Mesothelial cell of epicardium (in vitro differentiated cells): ENCODE measurements at regions not wholly inside any gene's neighbourhood (a gene's known extent, or its start where the extent isn't known, plus 50 kb on each side); places are given as distances from the start of the nearest gene placed in this dataset.
"Not testable (repeated sequence)": the region's sequence is repeated elsewhere in the genome, so short reads cannot be mapped to it uniquely, and the experiment has no call there.

ENCODE experiments used
- DNase-seq, 2 experiments: peaks; one replicate each; pipeline ENCODE4 v3.0.0; 2021; ENCODE audit warnings: low spot score in 2 of 2; ENCODE audit not compliant: unreplicated experiment in 2 of 2
- H3K27ac Mint-ChIP-seq: 2 replicates; pipeline ENCODE4 v1.8.0; 2021; ENCODE audit warnings: mixed read lengths
- H3K27me3 Mint-ChIP-seq: 2 replicates; pipeline ENCODE4 v1.8.0; 2021; ENCODE audit warnings: low read depth, mixed read lengths
- H3K36me3 Mint-ChIP-seq: 2 replicates; pipeline ENCODE4 v1.8.0; 2021; ENCODE audit warnings: mixed read lengths
- H3K4me1 Mint-ChIP-seq: 2 replicates; pipeline ENCODE4 v1.8.0; 2021; ENCODE audit warnings: mixed read lengths
- H3K4me3 Mint-ChIP-seq: 2 replicates; pipeline ENCODE4 v1.8.0; 2021; ENCODE audit warnings: mild to moderate bottlenecking, moderate library complexity, mixed read lengths
- H3K9me3 Mint-ChIP-seq: 2 replicates; pipeline ENCODE4 v1.8.0; 2021; ENCODE audit warnings: mixed read lengths
- CTCF ChIP-seq: fragments of 200-600 bp; sonication (generic); IDR thresholded peaks from one replicate; pipeline ENCODE4 v1.5.0; 2021; ENCODE audit warnings: antibody characterized with exemption; ENCODE audit not compliant: unreplicated experiment

DNA sequence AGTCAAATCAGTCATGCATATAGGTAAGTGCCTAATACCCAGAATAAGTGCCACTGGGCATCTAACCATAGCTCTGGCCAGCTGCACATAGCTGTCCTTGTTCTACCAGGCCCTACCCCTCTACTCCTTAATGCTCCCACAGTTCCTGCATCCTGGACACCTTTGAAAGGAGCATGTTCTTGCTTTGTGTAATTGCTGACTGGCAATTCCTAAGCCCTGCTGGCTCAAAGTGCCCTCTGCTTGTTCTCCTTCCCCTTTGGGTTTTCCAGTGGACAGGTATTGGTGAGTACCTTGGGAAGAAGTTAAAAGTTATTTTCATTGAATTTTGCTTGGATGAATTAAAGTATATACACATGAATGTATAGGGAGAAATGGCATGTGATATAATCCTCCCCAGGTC, 516.4 kb downstream of the ETNK1 start:
- H3K36me3 Mint-ChIP-seq = peaks cover 7% of the 10 kb centered on the region
- no peak overlapping the region for H3K4me3 Mint-ChIP-seq

DNA sequence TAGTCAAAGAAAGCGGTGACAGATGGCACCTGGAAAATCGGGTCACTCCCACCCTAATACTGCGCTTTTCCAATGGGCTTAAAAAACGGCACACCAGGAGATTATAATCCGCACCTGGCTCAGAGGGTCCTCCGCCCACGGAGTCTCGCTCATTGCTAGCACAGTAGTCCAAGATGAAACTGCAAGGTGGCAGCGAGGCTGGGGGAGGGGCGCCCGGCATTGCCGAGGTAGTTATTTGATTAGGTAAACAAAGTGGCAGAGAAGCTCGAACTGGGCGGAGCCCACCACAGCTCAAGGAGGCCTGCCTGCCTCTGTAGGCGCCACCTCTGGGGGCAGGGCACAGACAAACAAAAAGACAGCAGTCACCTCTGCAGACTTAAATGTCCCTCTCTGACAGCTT, 521.1 kb downstream of the ETNK1 start:
- H3K27me3 Mint-ChIP-seq, H3K27ac Mint-ChIP-seq, H3K36me3 Mint-ChIP-seq: not testable (repeated sequence)

More for the DNA sequence above, 516.4 kb downstream of the ETNK1 start:
- Mint-ChIP-seq H3K4me1 (peaks cover 7% of the 10 kb centered on the region), H3K9me3 (peaks cover 24% of the 10 kb centered on the region), H3K27me3 (no peaks in the 10 kb centered on the region), H3K27ac (no peak overlapping the region)
- no peak for DNase-seq
- TF ChIP-seq CTCF = no peak

GRCh38 chr12:23168459-23168858, 543.5 kb downstream of the ETNK1 start:
- no peaks in the 10 kb centered on the region for H3K4me1 Mint-ChIP-seq
- no peaks in the 10 kb centered on the region for H3K27me3 Mint-ChIP-seq
- no peak overlapping the region for H3K4me3 Mint-ChIP-seq
- TF ChIP-seq CTCF = no peak
- H3K27ac Mint-ChIP-seq = no peak overlapping the region
- no peaks in the 10 kb centered on the region for H3K36me3 Mint-ChIP-seq
- no peak for DNase-seq
- H3K9me3 Mint-ChIP-seq = peaks cover 21% of the 10 kb centered on the region

More for the DNA sequence above, 521.1 kb downstream of the ETNK1 start:
- H3K4me3 Mint-ChIP-seq, H3K4me1 Mint-ChIP-seq, DNase-seq: not testable (repeated sequence)
- H3K9me3 Mint-ChIP-seq = peaks cover 42% of the 10 kb centered on the region

DNA sequence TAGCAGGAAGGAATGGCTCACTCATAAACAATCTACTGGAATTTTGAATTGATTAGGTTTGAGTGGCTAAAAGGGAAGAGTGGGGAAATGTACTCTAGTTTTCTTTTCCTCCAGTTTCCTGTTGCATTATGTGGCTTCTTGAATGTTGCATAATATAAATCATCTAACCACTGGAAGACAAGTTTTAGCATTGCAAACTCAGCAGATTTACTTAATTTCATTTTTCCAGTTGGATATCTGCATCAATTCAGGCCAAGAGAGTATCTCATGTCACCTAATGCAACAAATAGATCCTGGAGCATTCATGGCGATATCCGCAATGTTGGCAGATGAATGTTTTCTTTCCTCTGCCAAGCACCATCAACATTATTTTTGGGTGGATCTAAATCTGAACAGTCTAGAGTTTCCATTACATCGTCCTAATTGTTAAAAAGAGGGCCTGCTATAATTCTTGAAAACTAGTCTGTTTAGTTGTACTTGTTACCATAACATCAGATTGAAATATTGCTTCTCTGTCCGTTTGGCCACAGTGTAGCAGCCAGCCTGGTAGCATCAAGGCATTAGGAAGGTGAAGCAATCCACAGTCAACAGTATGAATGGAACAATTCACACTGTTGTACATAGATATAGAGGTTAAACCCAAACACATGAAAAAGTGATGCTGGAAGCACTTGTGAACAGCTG, 544.2 kb downstream of the ETNK1 start:
- H3K4me3 Mint-ChIP-seq = no peak overlapping the region
- no peak for TF ChIP-seq CTCF
- peaks cover 28% of the 10 kb centered on the region for H3K9me3 Mint-ChIP-seq
- H3K36me3 Mint-ChIP-seq = no peaks in the 10 kb centered on the region
- no peak for DNase-seq
- no peak overlapping the region for H3K27ac Mint-ChIP-seq
- no peaks in the 10 kb centered on the region for H3K4me1 Mint-ChIP-seq
- H3K27me3 Mint-ChIP-seq = no peaks in the 10 kb centered on the region

DNA sequence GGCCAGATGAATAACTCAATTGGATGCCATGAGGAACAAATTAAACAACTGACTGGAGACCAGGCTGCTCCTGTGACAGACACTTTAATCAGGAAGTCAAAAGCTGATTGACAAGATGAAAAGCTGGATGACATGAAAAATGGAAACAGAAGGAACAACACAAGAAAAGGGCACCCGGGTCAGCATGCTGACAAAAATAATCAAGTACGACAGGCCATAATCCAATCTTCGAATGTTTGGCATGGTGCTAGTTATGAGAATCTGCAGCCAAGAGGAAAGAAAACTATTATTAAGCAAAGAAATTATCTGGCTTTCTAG, 544.7 kb downstream of the ETNK1 start:
- TF ChIP-seq CTCF = no peak
- Mint-ChIP-seq H3K4me1 (no peaks in the 10 kb centered on the region), H3K9me3 (peaks cover 31% of the 10 kb centered on the region), H3K36me3 (no peaks in the 10 kb centered on the region), H3K27me3 (no peaks in the 10 kb centered on the region), H3K4me3 (no peak overlapping the region), H3K27ac (no peak overlapping the region)
- DNase-seq = no peak

DNA sequence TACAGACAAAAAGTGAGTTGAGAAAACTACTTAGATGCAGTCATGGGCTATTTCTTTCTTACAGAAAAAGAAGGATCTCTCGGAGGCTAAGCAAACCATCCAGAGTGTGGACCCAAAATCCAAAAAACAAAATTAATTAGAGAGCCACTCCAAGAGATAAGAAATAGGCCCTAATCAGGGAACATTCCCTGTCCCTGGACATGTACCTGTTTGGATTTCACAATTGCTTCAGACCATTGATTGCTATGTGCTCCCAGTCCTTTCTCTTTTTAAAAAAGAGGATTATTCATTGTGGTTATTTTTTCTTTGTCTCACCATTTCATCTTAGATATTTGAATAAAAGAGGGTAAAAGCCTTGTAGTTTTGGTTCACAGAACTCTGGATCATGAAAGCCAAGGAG, 549.9 kb downstream of the ETNK1 start:
- H3K27ac Mint-ChIP-seq = no peak overlapping the region
- peaks cover 1% of the 10 kb centered on the region for H3K27me3 Mint-ChIP-seq
- no peaks in the 10 kb centered on the region for H3K36me3 Mint-ChIP-seq
- DNase-seq = no peak
- H3K4me1 Mint-ChIP-seq = no peaks in the 10 kb centered on the region
- no peak for TF ChIP-seq CTCF
- H3K4me3 Mint-ChIP-seq = no peak overlapping the region
- peaks cover 13% of the 10 kb centered on the region for H3K9me3 Mint-ChIP-seq
